ENCODE measurements at regions not wholly inside any gene's neighbourhood (a gene's known extent, or its start where the extent isn't known, plus 50 kb on each side); places are given as distances from the start of the nearest gene placed in this dataset.

GRCh38 chrX:139237141-139237540, 293.4 kb upstream of the F9 start:
- TF ChIP-seq EZH2 (IDR thresholded peaks at IDR 0.05; ENCODE audit: borderline replicate concordance) (no peak), CTCF (IDR thresholded peaks at IDR 0.05; ENCODE audit: poor library complexity) (no peak), EZH2phosphoT487 (IDR thresholded peaks at IDR 0.05; ENCODE audit: low read depth, severe bottlenecking, unreplicated experiment) (no peak)
